HL-60 (cell line): ENCODE measurements at regions not wholly inside any gene's neighbourhood (a gene's known extent, or its start where the extent isn't known, plus 50 kb on each side); places are given as distances from the start of the nearest gene placed in this dataset.

Experiments used
- DNase-seq, 2 experiments: peaks; one replicate each; pipeline ENCODE4 v3.0.0-alpha.2; 2010 to 2020; ENCODE audit warnings: low read depth in 1 of 2, low spot score in 1 of 2
- H3K27ac ChIP-seq: fragments of 250-450 bp; sonication (Bioruptor Pico); replicated peaks from 2 replicates; pipeline ENCODE4 v1.5.1; 2020; ENCODE audit warnings: mild to moderate bottlenecking, moderate library complexity
- H3K27me3 ChIP-seq: fragments of 250-450 bp; sonication (Bioruptor Pico); 2 replicates; pipeline ENCODE4 v1.5.1; 2021; ENCODE audit warnings: mild to moderate bottlenecking, moderate library complexity; ENCODE audit not compliant: insufficient read depth, poor library complexity, severe bottlenecking
- H3K4me3 ChIP-seq: replicated peaks from 2 replicates; pipeline ENCODE4 v1.5.1; 2011; ENCODE audit warnings: mild to moderate bottlenecking, control low read depth, low read length; ENCODE audit not compliant: insufficient read depth
- CTCF ChIP-seq: IDR thresholded peaks from one replicate; pipeline ENCODE4 v1.5.1; 2011; ENCODE audit warnings: low read length, control low read depth, inconsistent platforms; ENCODE audit not compliant: insufficient read depth
- GABPA ChIP-seq: IDR thresholded peaks from 2 replicates; pipeline ENCODE4 v1.6.1; 2012; ENCODE audit warnings: low read depth
- POLR2AphosphoS5 ChIP-seq: IDR thresholded peaks from 2 replicates; pipeline ENCODE4 v1.6.1; 2012; ENCODE audit warnings: low read depth
- REST ChIP-seq: IDR thresholded peaks from 2 replicates; pipeline ENCODE4 v1.6.1; 2012; ENCODE audit warnings: low read depth; ENCODE audit not compliant: insufficient replicate concordance
- SPI1 ChIP-seq: IDR thresholded peaks from 2 replicates; pipeline ENCODE4 v1.6.1; 2012; ENCODE audit warnings: low read depth, mild to moderate bottlenecking, borderline replicate concordance

- no peak overlapping the region for H3K27ac ChIP-seq
- no peaks in the 10 kb centered on the region for H3K27me3 ChIP-seq
- TF ChIP-seq GABPA (no peak), SPI1 (no peak), POLR2AphosphoS5 (no peak), CTCF (no peak), REST (no peak)
- H3K4me3 ChIP-seq: no peak overlapping the region
- DNase-seq: no peak
These were observed 67.2 kb upstream of the IFNGR1 start for GRCh38 chr6:137286368-137286767.

- H3K4me3 ChIP-seq: no peak overlapping the region
- no peak for DNase-seq
- no peak for TF ChIP-seq SPI1
- TF ChIP-seq POLR2AphosphoS5: no peak
- no peak for TF ChIP-seq CTCF
- no peak for TF ChIP-seq REST
- no peak for TF ChIP-seq GABPA
- no peaks in the 10 kb centered on the region for H3K27me3 ChIP-seq
- no peak overlapping the region for H3K27ac ChIP-seq
These were observed 65.6 kb upstream of the IFNGR1 start for GRCh38 chr6:137284811-137285110.

GRCh38 chr6:137283940-137284810 is 65.0 kb upstream of the IFNGR1 start:
- Histone ChIP-seq H3K27me3 (no peaks in the 10 kb centered on the region), H3K27ac (no peak overlapping the region), H3K4me3 (no peak overlapping the region)
- TF ChIP-seq SPI1 (no peak), REST (no peak), POLR2AphosphoS5 (no peak), CTCF (no peak), GABPA (no peak)
- DNase-seq: no peak
